ENCODE measurements at regions not wholly inside any gene's neighbourhood (a gene's known extent, or its start where the extent isn't known, plus 50 kb on each side); places are given as distances from the start of the nearest gene placed in this dataset.

GRCh38 chr6:3585320-3585935 lies 128.6 kb upstream of the SLC22A23 start:
- FAIRE-seq, result no peak

GRCh38 chr6:3584606-3585005 lies 127.8 kb upstream of the SLC22A23 start:
- FAIRE-seq, result no peak

- no peak for FAIRE-seq
Observed at GRCh38 chr6:3581469-3581868, 124.6 kb upstream of the SLC22A23 start.

GRCh38 chr6:3579652-3580175 lies 122.9 kb upstream of the SLC22A23 start:
- no peak for FAIRE-seq

- FAIRE-seq, result no peak
Observed at GRCh38 chr6:3578981-3579380, 122.1 kb upstream of the SLC22A23 start.

- FAIRE-seq, result no peak
Observed at GRCh38 chr6:3577517-3577916, 120.7 kb upstream of the SLC22A23 start.

- no peak for FAIRE-seq
Observed at GRCh38 chr6:3575701-3576100, 118.9 kb upstream of the SLC22A23 start.

- no peak for FAIRE-seq
Observed at GRCh38 chr6:3575166-3575565, 118.3 kb upstream of the SLC22A23 start.

GRCh38 chr6:3573670-3574069 lies 116.8 kb upstream of the SLC22A23 start:
- no peak for FAIRE-seq

- FAIRE-seq, result no peak
Observed at GRCh38 chr6:3571836-3572235, 115.0 kb upstream of the SLC22A23 start.

- FAIRE-seq, result no peak
Observed at GRCh38 chr6:3571250-3571681, 114.4 kb upstream of the SLC22A23 start.

- FAIRE-seq, result no peak
Observed at GRCh38 chr6:3569816-3570215, 113.0 kb upstream of the SLC22A23 start.

- FAIRE-seq, result no peak
Observed at GRCh38 chr6:3568396-3569082, 111.7 kb upstream of the SLC22A23 start.

- no peak for FAIRE-seq
Observed at GRCh38 chr6:3566812-3567211, 110.0 kb upstream of the SLC22A23 start.

- no peak for FAIRE-seq
Observed at GRCh38 chr6:3565291-3565690, 108.4 kb upstream of the SLC22A23 start.

GRCh38 chr6:3561725-3562124 lies 104.9 kb upstream of the SLC22A23 start:
- FAIRE-seq, result no peak

- FAIRE-seq, result no peak
Observed at GRCh38 chr6:3560211-3560610, 103.4 kb upstream of the SLC22A23 start.

GRCh38 chr6:3559561-3559960 lies 102.7 kb upstream of the SLC22A23 start:
- no peak for FAIRE-seq

GRCh38 chr6:3557336-3557735 lies 100.5 kb upstream of the SLC22A23 start:
- FAIRE-seq, result no peak

- no peak for FAIRE-seq
Observed at GRCh38 chr6:3553254-3553653, 96.4 kb upstream of the SLC22A23 start.

- FAIRE-seq, result no peak
Observed at GRCh38 chr6:3551716-3552511, 95.1 kb upstream of the SLC22A23 start.

- FAIRE-seq, result no peak
Observed at GRCh38 chr6:3549314-3549940, 92.6 kb upstream of the SLC22A23 start.

- FAIRE-seq, result no peak
Observed at GRCh38 chr6:3546121-3546520, 89.3 kb upstream of the SLC22A23 start.
